SK-N-SH treated with all-trans-retinoic acid at 6 μM for 48 hours (cell line): ENCODE measurements at regions not wholly inside any gene's neighbourhood (a gene's known extent, or its start where the extent isn't known, plus 50 kb on each side); places are given as distances from the start of the nearest gene placed in this dataset.

Experiments
- GLIS3 ChIP-seq: fragments of 250-450 bp; sonication (Bioruptor Pico); IDR thresholded peaks from 2 replicates; pipeline ENCODE4 v1.5.0; 2020; ENCODE audit warnings: mild to moderate bottlenecking, moderate library complexity
- ISL1 ChIP-seq: fragments of 250-450 bp; sonication (Bioruptor Pico); IDR thresholded peaks from 2 replicates; pipeline ENCODE4 v2.1.2; 2022; ENCODE audit warnings: mild to moderate bottlenecking, moderate library complexity
- OSR1 ChIP-seq: fragments of 250-450 bp; sonication (Bioruptor Pico); IDR thresholded peaks from 2 replicates; pipeline ENCODE4 v1.8.0; 2022; ENCODE audit warnings: moderate library complexity, mild to moderate bottlenecking, inconsistent platforms
- POU6F1 ChIP-seq: fragments of 250-450 bp; sonication (Bioruptor Pico); IDR thresholded peaks from 2 replicates; pipeline ENCODE4 v1.8.0; 2021; ENCODE audit warnings: low read depth, mild to moderate bottlenecking, moderate library complexity, borderline replicate concordance
- TCF4 ChIP-seq: fragments of 250-450 bp; sonication (Bioruptor Pico); IDR thresholded peaks from 2 replicates; pipeline ENCODE4 v1.8.0; 2021; ENCODE audit warnings: mild to moderate bottlenecking, moderate library complexity, borderline replicate concordance
- TOX ChIP-seq: fragments of 250-450 bp; sonication (Bioruptor Pico); IDR thresholded peaks from 2 replicates; pipeline ENCODE4 v1.8.0; 2021; ENCODE audit warnings: mild to moderate bottlenecking, moderate library complexity, borderline replicate concordance
- TSHZ2 ChIP-seq: fragments of 250-450 bp; sonication (Bioruptor Pico); IDR thresholded peaks from 2 replicates; pipeline ENCODE4 v1.5.0; 2020; ENCODE audit warnings: mild to moderate bottlenecking, moderate library complexity
- ZFP30 ChIP-seq: fragments of 450-650 bp; formaldehyde crosslinking; IDR thresholded peaks from 2 replicates; pipeline ENCODE4 v1.5.0; 2022; ENCODE audit warnings: mild to moderate bottlenecking, moderate library complexity
- ZNF565 ChIP-seq: fragments of 450-650 bp; formaldehyde crosslinking; conservative IDR thresholded peaks from 2 replicates; pipeline ENCODE4 v1.5.0; 2020; ENCODE audit warnings: low read depth, mild to moderate bottlenecking, moderate library complexity
- ZNF70 ChIP-seq: fragments of 450-650 bp; formaldehyde crosslinking; IDR thresholded peaks from 2 replicates; pipeline ENCODE4 v1.5.0; 2020; ENCODE audit warnings: mild to moderate bottlenecking, moderate library complexity
- ZNF8 ChIP-seq: fragments of 450-650 bp; formaldehyde crosslinking; IDR thresholded peaks from 2 replicates; pipeline ENCODE4 v1.5.0; 2020; ENCODE audit warnings: mild to moderate bottlenecking, moderate library complexity
- TF ChIP-seq, protein P1 (sequence below): fragments of 250-450 bp; sonication (Bioruptor Pico); IDR thresholded peaks from 2 replicates; pipeline ENCODE4 v1.5.1; 2020; ENCODE audit warnings: low read depth, mild to moderate bottlenecking, moderate library complexity
- TF ChIP-seq, protein P2 (sequence below): fragments of 250-450 bp; sonication (Bioruptor Pico); IDR thresholded peaks from 2 replicates; pipeline ENCODE4 v1.8.0; 2020; ENCODE audit warnings: mild to moderate bottlenecking, moderate library complexity, borderline replicate concordance

DNA sequence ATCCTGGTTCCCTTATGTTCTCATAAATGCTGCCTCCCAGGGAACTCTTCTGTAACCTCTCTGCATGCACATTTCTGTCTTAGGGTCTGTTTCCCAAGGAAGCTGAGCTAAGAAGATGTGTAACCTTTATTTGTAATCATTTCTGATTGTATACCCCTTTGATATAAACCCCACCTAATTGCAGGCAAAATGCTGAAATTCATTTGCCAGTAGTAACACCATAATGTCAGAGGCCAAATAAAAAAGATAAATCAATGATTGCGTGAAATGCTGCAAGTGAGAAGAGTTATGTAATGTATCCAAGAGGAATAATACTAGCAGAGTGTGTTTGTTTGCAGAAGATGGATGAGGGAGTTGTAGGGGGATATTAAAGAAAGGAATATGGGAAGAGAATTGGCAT is 822.6 kb upstream of the GRAMD2B start:
- TF ChIP-seq, protein P1, sequence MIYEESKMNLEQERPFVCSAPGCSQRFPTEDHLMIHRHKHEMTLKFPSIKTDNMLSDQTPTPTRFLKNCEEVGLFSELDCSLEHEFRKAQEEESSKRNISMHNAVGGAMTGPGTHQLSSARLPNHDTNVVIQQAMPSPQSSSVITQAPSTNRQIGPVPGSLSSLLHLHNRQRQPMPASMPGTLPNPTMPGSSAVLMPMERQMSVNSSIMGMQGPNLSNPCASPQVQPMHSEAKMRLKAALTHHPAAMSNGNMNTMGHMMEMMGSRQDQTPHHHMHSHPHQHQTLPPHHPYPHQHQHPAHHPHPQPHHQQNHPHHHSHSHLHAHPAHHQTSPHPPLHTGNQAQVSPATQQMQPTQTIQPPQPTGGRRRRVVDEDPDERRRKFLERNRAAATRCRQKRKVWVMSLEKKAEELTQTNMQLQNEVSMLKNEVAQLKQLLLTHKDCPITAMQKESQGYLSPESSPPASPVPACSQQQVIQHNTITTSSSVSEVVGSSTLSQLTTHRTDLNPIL (CRISPR knock-in tag) = no peak
- TF ChIP-seq TOX = no peak
- no peak for TF ChIP-seq GLIS3
- TF ChIP-seq TCF4 (CRISPR knock-in tag) = no peak
- TF ChIP-seq ZFP30 = no peak
- TF ChIP-seq, protein P2, sequence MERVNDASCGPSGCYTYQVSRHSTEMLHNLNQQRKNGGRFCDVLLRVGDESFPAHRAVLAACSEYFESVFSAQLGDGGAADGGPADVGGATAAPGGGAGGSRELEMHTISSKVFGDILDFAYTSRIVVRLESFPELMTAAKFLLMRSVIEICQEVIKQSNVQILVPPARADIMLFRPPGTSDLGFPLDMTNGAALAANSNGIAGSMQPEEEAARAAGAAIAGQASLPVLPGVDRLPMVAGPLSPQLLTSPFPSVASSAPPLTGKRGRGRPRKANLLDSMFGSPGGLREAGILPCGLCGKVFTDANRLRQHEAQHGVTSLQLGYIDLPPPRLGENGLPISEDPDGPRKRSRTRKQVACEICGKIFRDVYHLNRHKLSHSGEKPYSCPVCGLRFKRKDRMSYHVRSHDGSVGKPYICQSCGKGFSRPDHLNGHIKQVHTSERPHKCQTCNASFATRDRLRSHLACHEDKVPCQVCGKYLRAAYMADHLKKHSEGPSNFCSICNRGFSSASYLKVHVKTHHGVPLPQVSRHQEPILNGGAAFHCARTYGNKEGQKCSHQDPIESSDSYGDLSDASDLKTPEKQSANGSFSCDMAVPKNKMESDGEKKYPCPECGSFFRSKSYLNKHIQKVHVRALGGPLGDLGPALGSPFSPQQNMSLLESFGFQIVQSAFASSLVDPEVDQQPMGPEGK (CRISPR knock-in tag) = no peak
- no peak for TF ChIP-seq TSHZ2 (CRISPR knock-in tag)
- TF ChIP-seq OSR1 (CRISPR knock-in tag) = no peak
- TF ChIP-seq ZNF70 = no peak
- no peak for TF ChIP-seq ZNF8 (CRISPR knock-in tag)
- TF ChIP-seq ISL1 = no peak
- TF ChIP-seq ZNF565 = no peak
- TF ChIP-seq POU6F1 (CRISPR knock-in tag) = no peak
